ENCODE measurements at regions not wholly inside any gene's neighbourhood (a gene's known extent, or its start where the extent isn't known, plus 50 kb on each side); places are given as distances from the start of the nearest gene placed in this dataset.

- Mint-ChIP-seq H3K36me3 (ENCODE audit: insufficient read depth in 1 of 3, low read depth in 3 of 3) (no peaks in the 10 kb centered on the region), H3K9me3 (no peaks in the 10 kb centered on the region), H3K4me1 (no peaks in the 10 kb centered on the region), H3K27ac (no peak overlapping the region), H3K27me3 (ENCODE audit: low read depth) (peaks cover 3% of the 10 kb centered on the region), H3K4me3 (no peak overlapping the region)
- no peaks in the 10 kb centered on the region for H3K79me1 ChIP-seq (ENCODE audit: insufficient read depth, low read depth, low read length, poor library complexity, severe bottlenecking)
- no peak overlapping the region for H3K4ac ChIP-seq (ENCODE audit: low read depth, low read length)
- H3K23ac ChIP-seq (ENCODE audit: insufficient read length, low read depth, low read length): no peak overlapping the region
- no peak overlapping the region for H2AK5ac ChIP-seq (ENCODE audit: insufficient read length, low read length)
- H4K5ac ChIP-seq (ENCODE audit: insufficient read length, low read depth, low read length): no peak overlapping the region
- no peak overlapping the region for H3K4me2 ChIP-seq (ENCODE audit: insufficient read depth, insufficient read length, low read length)
- H4K8ac ChIP-seq (replicated peaks; ENCODE audit: insufficient read length, low read depth, low read length): no peak overlapping the region
- H2AFZ ChIP-seq (ENCODE audit: low read length): no peak overlapping the region
- H3K27ac ChIP-seq (ENCODE audit: insufficient read length, low read depth, low read length): no peak overlapping the region
- H3K56ac ChIP-seq (ENCODE audit: insufficient read length, low read depth, low read length): no peak overlapping the region
- no peak for TF ChIP-seq CTCF (conservative IDR thresholded peaks at IDR 0.05)
- H3K4me1 ChIP-seq (ENCODE audit: insufficient read depth, low read length): no peaks in the 10 kb centered on the region
- no peak overlapping the region for H2BK5ac ChIP-seq (ENCODE audit: insufficient read length, low read length)
- H3K18ac ChIP-seq (ENCODE audit: insufficient read length, low read depth, low read length): no peak overlapping the region
- H2BK15ac ChIP-seq (ENCODE audit: low read depth, low read length): no peak overlapping the region
- 0 out of 2 replicates have a peak, but pooled peaks cover 2% of the 10 kb centered on the region for H3K79me2 ChIP-seq (ENCODE audit: insufficient read depth, low read length)
- H3K27me3 ChIP-seq (ENCODE audit: insufficient read depth, low read length): no peaks in the 10 kb centered on the region
- no peak overlapping the region for H2BK12ac ChIP-seq (ENCODE audit: insufficient read length, low read depth, low read length)
- H3K14ac ChIP-seq (ENCODE audit: insufficient read depth, low read length): no peak overlapping the region
- no peaks in the 10 kb centered on the region for H4K20me1 ChIP-seq (ENCODE audit: control insufficient read depth, insufficient read depth, insufficient read length)
- H2BK120ac ChIP-seq (ENCODE audit: low read depth, low read length, poor library complexity, severe bottlenecking): no peak overlapping the region
- H4K91ac ChIP-seq (ENCODE audit: insufficient read length, low read depth, low read length): no peak overlapping the region
- H2BK20ac ChIP-seq (ENCODE audit: low read depth, low read length, poor library complexity, severe bottlenecking): no peak overlapping the region
- no peaks in the 10 kb centered on the region for H3K23me2 ChIP-seq (ENCODE audit: insufficient read length, low read depth, low read length, poor library complexity, severe bottlenecking)
- H3T11ph ChIP-seq (ENCODE audit: low read length): no peak overlapping the region
- no CpG with 5 or more reads among the region's 1 CpG for WGBS (ENCODE audit: extremely low coverage, insufficient read length, low lambda C conversion rate)
- H3K9ac ChIP-seq (ENCODE audit: extremely low read depth, insufficient read length, low read length): no peak overlapping the region
- DNase-seq: no peak
- no peaks in the 10 kb centered on the region for H3K9me3 ChIP-seq (ENCODE audit: control insufficient read depth, low read depth, low read length)
Observed at GRCh38 chr6:99761711-99762110, 155.1 kb downstream of the PRDM13 start.

Data from H9 (cell line).